ENCODE measurements at regions not wholly inside any gene's neighbourhood (a gene's known extent, or its start where the extent isn't known, plus 50 kb on each side); places are given as distances from the start of the nearest gene placed in this dataset.
"Not testable (repeated sequence)": the region's sequence is repeated elsewhere in the genome, so short reads cannot be mapped to it uniquely, and the experiment has no call there.

- BruUV-seq (replicated peaks), result no TSS peak
- ChIA-PET POLR2A (ENCODE audit: unreplicated experiment) (interaction anchor here (0.6 kb wide), 1 partner anchor 110 kb away, joined by 3 read pairs; no protein-coding TSS in a partner anchor), CTCF (no interaction called here)
- DNase-seq (no peak), ATAC-seq (no peak)
- Histone ChIP-seq H3K27ac (ENCODE audit: low read length) (no peak overlapping the region), H3K27me3 (ENCODE audit: low read length) (peaks cover 12% of the 10 kb centered on the region; the same call in 1 of the 2 replicates), H3K4me2 (ENCODE audit: low read length) (no peak overlapping the region), H4K20me1 (ENCODE audit: low read length) (no peaks in the 10 kb centered on the region), H3F3A (ENCODE audit: low read length, unreplicated experiment) (no peaks in the 10 kb centered on the region), H2AFZ (ENCODE audit: low read length) (no peak overlapping the region), H3K9me2 (replicated peaks; ENCODE audit: low read length) (no peaks in the 10 kb centered on the region), H3K4me1 (ENCODE audit: insufficient read depth, low read length) (no peaks in the 10 kb centered on the region), H3K36me3 (ENCODE audit: low read depth, low read length) (no peaks in the 10 kb centered on the region), H3K9ac (ENCODE audit: low read length) (no peak overlapping the region), H3K79me2 (ENCODE audit: low read length) (no peaks in the 10 kb centered on the region), H3K4me3 (ENCODE audit: low read length) (no peak overlapping the region), H3K9me3 (ENCODE audit: low read length) (no peaks in the 10 kb centered on the region)
- TF ChIP-seq CTCF (conservative IDR thresholded peaks at IDR 0.05; ENCODE audit: low read depth, low read length), result no peak
- TF ChIP-seq EZH2 (IDR thresholded peaks at IDR 0.05; ENCODE audit: low read length, unreplicated experiment), result no peak
- no peak for TF ChIP-seq EZH2phosphoT487 (IDR thresholded peaks at IDR 0.05; ENCODE audit: borderline replicate concordance, low read length)
- intact Hi-C loops (cut with micrococcal nuclease), result no loop called here
Observed at GRCh38 chr12:125552295-125552694, 487.1 kb downstream of the AACS start.

GRCh38 chr12:125561008-125561407 is 495.8 kb downstream of the AACS start:
- H4K20me1 ChIP-seq (ENCODE audit: low read length); POLR2A ChIA-PET (ENCODE audit: unreplicated experiment); H2AFZ ChIP-seq (ENCODE audit: low read length); intact Hi-C loops (cut with micrococcal nuclease); H3K4me3 ChIP-seq (ENCODE audit: low read length); H3K79me2 ChIP-seq (ENCODE audit: low read length); H3K9ac ChIP-seq (ENCODE audit: low read length); BruUV-seq (replicated peaks); H3K4me1 ChIP-seq (ENCODE audit: insufficient read depth, low read length); ATAC-seq; CTCF ChIA-PET; H3K4me2 ChIP-seq (ENCODE audit: low read length); H3K27ac ChIP-seq (ENCODE audit: low read length); H3K36me3 ChIP-seq (ENCODE audit: low read depth, low read length); DNase-seq; H3F3A ChIP-seq (ENCODE audit: low read length, unreplicated experiment); H3K9me2 ChIP-seq (replicated peaks; ENCODE audit: low read length); H3K9me3 ChIP-seq (ENCODE audit: low read length): not testable (repeated sequence)
- H3K27me3 ChIP-seq (ENCODE audit: low read length), result peaks cover 38% of the 10 kb centered on the region

GRCh38 chr12:125564753-125565152 is 499.5 kb downstream of the AACS start:
- DNase-seq (no peak), ATAC-seq (no peak)
- no peaks in the 10 kb centered on the region for H3F3A ChIP-seq (ENCODE audit: low read length, unreplicated experiment)
- no peak overlapping the region for H3K27ac ChIP-seq (ENCODE audit: low read length)
- no peak overlapping the region for H3K4me2 ChIP-seq (ENCODE audit: low read length)
- ChIA-PET POLR2A (ENCODE audit: unreplicated experiment) (no interaction called here), CTCF (no interaction called here)
- no peak overlapping the region for H3K9ac ChIP-seq (ENCODE audit: low read length)
- no peak for TF ChIP-seq EZH2 (IDR thresholded peaks at IDR 0.05; ENCODE audit: low read length, unreplicated experiment)
- TF ChIP-seq CTCF (conservative IDR thresholded peaks at IDR 0.05; ENCODE audit: low read depth, low read length), result no peak
- TF ChIP-seq EZH2phosphoT487 (IDR thresholded peaks at IDR 0.05; ENCODE audit: borderline replicate concordance, low read length), result no peak
- H3K4me1 ChIP-seq (ENCODE audit: insufficient read depth, low read length), result no peaks in the 10 kb centered on the region
- intact Hi-C loops (cut with micrococcal nuclease), result no loop called here
- no peaks in the 10 kb centered on the region for H3K9me2 ChIP-seq (replicated peaks; ENCODE audit: low read length)
- no TSS peak for BruUV-seq (replicated peaks)
- no peaks in the 10 kb centered on the region for H4K20me1 ChIP-seq (ENCODE audit: low read length)
- H2AFZ ChIP-seq (ENCODE audit: low read length), result no peak overlapping the region
- H3K4me3 ChIP-seq (ENCODE audit: low read length), result no peak overlapping the region
- H3K79me2 ChIP-seq (ENCODE audit: low read length), result no peaks in the 10 kb centered on the region
- H3K36me3 ChIP-seq (ENCODE audit: low read depth, low read length), result no peaks in the 10 kb centered on the region
- peaks cover 58% of the 10 kb centered on the region for H3K27me3 ChIP-seq (ENCODE audit: low read length)
- H3K9me3 ChIP-seq (ENCODE audit: low read length), result no peaks in the 10 kb centered on the region

Measured in PC-3 (cell line).